BJ (cell line): ENCODE measurements at regions not wholly inside any gene's neighbourhood (a gene's known extent, or its start where the extent isn't known, plus 50 kb on each side); places are given as distances from the start of the nearest gene placed in this dataset.

Experiments
- CTCF ChIA-PET: fragments of 350-600 bp; formaldehyde crosslinking; extraction: SDS; loops from one replicate; lab custom pipeline; 2021; ENCODE audit warnings: antibody characterized with exemption, inconsistent platforms; lab: Yijun Ruan, JAX
- POLR2A ChIA-PET: fragments of 300-600 bp; sonication (Branson Sonifier 250); formaldehyde crosslinking; extraction: SDS; loops from one replicate; lab custom pipeline; 2021; ENCODE audit warnings: antibody characterized with exemption; lab: Charles Lee
- DNase-seq: peaks from one replicate; pipeline ENCODE4 v3.0.0-alpha.2; 2011; ENCODE audit warnings: low read depth
- H3K27me3 ChIP-seq: 2 replicates; pipeline ENCODE4 v1.6.0; 2011; ENCODE audit warnings: low read length; ENCODE audit not compliant: control insufficient read depth, insufficient read depth
- H3K36me3 ChIP-seq: 2 replicates; pipeline ENCODE4 v1.5.1; 2011; ENCODE audit warnings: low read length; ENCODE audit not compliant: control insufficient read depth, insufficient read depth
- H3K4me3 ChIP-seq: 2 replicates; pipeline ENCODE4 v1.5.1; 2011; ENCODE audit warnings: low read depth, mild to moderate bottlenecking, control low read depth, low read length
- CTCF ChIP-seq: IDR thresholded peaks from 2 replicates; pipeline ENCODE4 v1.5.1; 2011; ENCODE audit warnings: low read depth, mild to moderate bottlenecking, control low read depth, inconsistent platforms, low read length, moderate library complexity; ENCODE audit not compliant: insufficient read depth

DNA sequence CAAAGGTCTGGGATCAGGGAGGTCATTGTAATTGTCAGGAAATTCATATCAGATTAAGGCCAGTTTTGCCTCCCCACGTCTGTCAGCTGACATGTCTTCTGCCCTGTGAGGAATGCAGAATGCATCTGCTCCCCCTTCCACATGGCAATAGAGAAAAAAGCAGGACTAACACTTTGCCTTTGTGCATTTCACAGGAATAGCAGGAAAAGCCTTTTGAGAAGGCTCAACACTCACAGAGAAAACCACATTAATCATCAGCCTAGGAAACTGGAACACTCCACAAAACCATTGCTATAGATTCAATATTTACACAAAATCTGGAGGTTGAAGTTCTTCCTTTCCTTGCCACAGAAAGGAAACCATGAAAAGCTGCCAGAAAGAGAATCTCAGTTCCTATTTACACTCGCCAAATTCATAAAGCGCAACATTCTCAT, 165.2 kb upstream of the HES1 start:
- TF ChIP-seq CTCF, result no peak
- ChIA-PET CTCF (interaction anchor here (1.2 kb wide), 1 partner anchor 168 kb away, joined by 3 read pairs; no protein-coding TSS in a partner anchor), POLR2A (no interaction called here)
- no peak for DNase-seq
- no peak overlapping the region for H3K4me3 ChIP-seq
- H3K36me3 ChIP-seq, result no peaks in the 10 kb centered on the region
- H3K27me3 ChIP-seq, result peaks cover 21% of the 10 kb centered on the region

DNA sequence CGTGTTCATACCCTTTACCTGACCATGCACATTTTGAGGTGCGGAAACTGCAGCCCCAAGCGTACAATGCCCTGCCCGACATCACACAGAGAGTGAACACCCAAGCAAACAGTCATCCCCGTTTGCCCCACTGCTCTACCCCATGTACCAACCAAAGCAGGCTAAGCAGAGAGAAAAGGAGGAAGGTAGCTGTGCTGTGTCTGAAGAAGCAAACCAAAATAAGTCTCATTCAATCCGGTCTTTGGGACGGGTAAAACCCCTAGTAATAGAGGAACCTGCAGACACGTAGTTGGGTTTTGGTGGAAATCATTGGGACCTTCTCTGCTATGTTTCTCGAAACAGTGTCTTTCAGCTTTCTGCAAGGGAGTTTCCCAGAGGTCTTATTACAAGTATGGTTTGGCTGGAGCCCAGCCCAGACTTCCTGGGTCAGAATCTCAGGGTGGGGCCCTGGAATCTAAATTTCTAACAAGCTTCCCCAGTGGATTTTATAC, 164.6 kb upstream of the HES1 start:
- DNase-seq, result no peak
- Histone ChIP-seq H3K27me3 (peaks cover 19% of the 10 kb centered on the region), H3K36me3 (no peaks in the 10 kb centered on the region), H3K4me3 (no peak overlapping the region)
- TF ChIP-seq CTCF, result no peak
- ChIA-PET POLR2A (no interaction called here), CTCF (interaction anchor here (0.8 to 1.2 kb wide), 2 partner anchors 10 to 168 kb away, joined by 3 read pairs; no protein-coding TSS in a partner anchor)

DNA sequence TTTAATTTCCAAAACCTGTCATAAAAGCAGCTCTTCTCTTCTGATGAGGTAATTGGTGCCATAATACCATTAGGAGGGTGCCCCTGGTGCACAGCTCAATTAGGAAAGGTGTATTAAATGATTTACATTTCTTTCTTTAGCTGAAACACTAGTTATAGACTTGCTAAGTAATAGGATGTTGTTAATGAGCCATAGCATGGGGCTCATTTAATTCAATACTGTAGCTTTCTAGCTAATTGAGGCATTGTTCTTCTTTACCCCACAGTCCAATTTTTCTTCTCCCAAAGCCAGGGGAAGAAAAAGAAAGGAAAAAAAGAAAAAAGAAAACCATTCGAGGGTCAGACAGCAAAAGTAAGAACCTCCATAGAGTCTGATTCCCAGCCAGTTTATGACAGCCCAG, 164.0 kb upstream of the HES1 start:
- Histone ChIP-seq H3K36me3 (no peaks in the 10 kb centered on the region), H3K4me3 (no peak overlapping the region), H3K27me3 (peaks cover 19% of the 10 kb centered on the region)
- CTCF ChIA-PET, result interaction anchor here (0.8 kb wide), 1 partner anchor 10 kb away, joined by 3 read pairs; no protein-coding TSS in a partner anchor
- no peak for DNase-seq
- POLR2A ChIA-PET, result no interaction called here
- no peak for TF ChIP-seq CTCF

GRCh38 chr3:193972832-193973231, 163.1 kb upstream of the HES1 start:
- POLR2A ChIA-PET, result no interaction called here
- CTCF ChIA-PET, result no interaction called here
- H3K36me3 ChIP-seq, result no peaks in the 10 kb centered on the region
- DNase-seq, result no peak
- H3K4me3 ChIP-seq, result no peak overlapping the region
- H3K27me3 ChIP-seq, result peaks cover 19% of the 10 kb centered on the region
- TF ChIP-seq CTCF, result no peak

GRCh38 chr3:193974191-193974652, 161.7 kb upstream of the HES1 start:
- no peak for TF ChIP-seq CTCF
- Histone ChIP-seq H3K27me3 (peaks cover 23% of the 10 kb centered on the region), H3K4me3 (no peak overlapping the region), H3K36me3 (no peaks in the 10 kb centered on the region)
- DNase-seq, result peak; percentile 64
- ChIA-PET CTCF (interaction anchor here (0.7 kb wide), 1 partner anchor 336 kb away, joined by 3 read pairs; no protein-coding TSS in a partner anchor), POLR2A (no interaction called here)
